ENCODE measurements at regions not wholly inside any gene's neighbourhood (a gene's known extent, or its start where the extent isn't known, plus 50 kb on each side); places are given as distances from the start of the nearest gene placed in this dataset.

DNA sequence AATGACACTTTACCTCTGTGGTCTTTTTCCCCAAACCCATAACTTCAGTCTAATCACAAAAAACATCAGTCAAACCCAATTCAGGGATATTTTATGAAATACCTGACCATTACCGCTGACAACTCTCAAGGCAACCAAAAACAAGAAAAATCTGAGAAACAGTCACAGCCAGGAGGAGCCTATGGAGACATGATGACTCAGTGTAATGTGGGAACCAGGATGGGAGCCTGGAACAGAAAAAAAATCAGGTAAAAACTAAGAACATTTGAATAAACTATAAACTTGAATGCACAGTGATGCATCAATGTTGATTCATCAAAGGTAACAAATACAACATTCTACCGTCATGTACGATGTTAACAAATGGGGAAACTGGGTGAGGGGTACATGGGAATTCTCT, 84.1 kb upstream of the TSHZ2 start (continued):
- TF ChIP-seq, protein P1, sequence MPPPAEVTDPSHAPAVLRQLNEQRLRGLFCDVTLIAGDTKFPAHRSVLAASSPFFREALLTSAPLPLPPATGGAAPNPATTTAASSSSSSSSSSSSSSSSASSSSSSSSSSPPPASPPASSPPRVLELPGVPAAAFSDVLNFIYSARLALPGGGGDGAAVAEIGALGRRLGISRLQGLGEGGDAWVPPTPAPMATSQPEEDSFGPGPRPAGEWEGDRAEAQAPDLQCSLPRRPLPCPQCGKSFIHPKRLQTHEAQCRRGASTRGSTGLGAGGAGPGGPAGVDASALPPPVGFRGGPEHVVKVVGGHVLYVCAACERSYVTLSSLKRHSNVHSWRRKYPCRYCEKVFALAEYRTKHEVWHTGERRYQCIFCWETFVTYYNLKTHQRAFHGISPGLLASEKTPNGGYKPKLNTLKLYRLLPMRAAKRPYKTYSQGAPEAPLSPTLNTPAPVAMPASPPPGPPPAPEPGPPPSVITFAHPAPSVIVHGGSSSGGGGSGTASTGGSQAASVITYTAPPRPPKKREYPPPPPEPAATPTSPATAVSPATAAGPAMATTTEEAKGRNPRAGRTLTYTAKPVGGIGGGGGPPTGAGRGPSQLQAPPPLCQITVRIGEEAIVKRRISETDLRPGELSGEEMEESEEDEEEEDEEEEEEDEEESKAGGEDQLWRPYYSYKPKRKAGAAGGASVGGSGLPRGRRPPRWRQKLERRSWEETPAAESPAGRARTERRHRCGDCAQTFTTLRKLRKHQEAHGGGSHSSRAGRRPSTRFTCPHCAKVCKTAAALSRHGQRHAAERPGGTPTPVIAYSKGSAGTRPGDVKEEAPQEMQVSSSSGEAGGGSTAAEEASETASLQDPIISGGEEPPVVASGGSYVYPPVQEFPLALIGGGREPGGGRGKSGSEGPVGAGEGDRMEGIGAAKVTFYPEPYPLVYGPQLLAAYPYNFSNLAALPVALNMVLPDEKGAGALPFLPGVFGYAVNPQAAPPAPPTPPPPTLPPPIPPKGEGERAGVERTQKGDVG (CRISPR knock-in tag; IDR thresholded peaks at IDR 0.05; ENCODE audit: borderline replicate concordance), result no peak
- TF ChIP-seq ASH2L (IDR thresholded peaks at IDR 0.05; ENCODE audit: insufficient read length, low read depth, low read length), result no peak
- TF ChIP-seq JUN (CRISPR knock-in tag; IDR thresholded peaks at IDR 0.05), result no peak
- TF ChIP-seq PHF8 (CRISPR knock-in tag; IDR thresholded peaks at IDR 0.05), result no peak
- TF ChIP-seq ISX (CRISPR knock-in tag; conservative IDR thresholded peaks at IDR 0.05), result no peak

DNA sequence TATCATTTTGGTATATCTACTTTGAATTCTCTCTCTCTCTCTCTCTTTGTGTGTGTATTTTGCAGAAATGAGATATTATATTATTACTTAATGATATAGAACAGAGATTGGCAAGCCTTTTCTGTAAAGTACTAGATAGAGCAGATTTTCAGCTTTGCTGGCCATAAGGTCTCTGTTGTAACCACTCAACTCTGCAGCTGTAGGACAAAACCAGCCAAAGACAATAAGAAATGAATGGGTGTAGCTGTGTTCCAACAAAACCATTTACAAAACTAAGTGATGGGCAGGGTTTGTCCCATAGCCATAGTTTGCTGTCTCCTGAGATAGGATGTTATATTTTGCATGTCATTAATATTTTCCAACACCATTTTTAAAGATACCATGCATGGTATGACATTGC, 91.2 kb upstream of the TSHZ2 start:
- H4K20me1 ChIP-seq (ENCODE audit: insufficient read depth, low read length), result no peaks in the 10 kb centered on the region
- no peak overlapping the region for H3K27ac ChIP-seq (ENCODE audit: extremely low read length, insufficient read depth, low read length)
- in situ Hi-C loops (cut with HindIII; ENCODE audit: extremely low pct_ligation_motif_present, low pct_unique_long_range_greater_than_20kb), result no loop called here
- no peak overlapping the region for H3K4me3 ChIP-seq (replicated peaks in 1 of 3; ENCODE audit: insufficient read depth in 1 of 3, low read depth in 2 of 3, low read length in 3 of 3)
- BruUV-seq (replicated peaks), result no TSS peak
- no peaks in the 10 kb centered on the region for H3K36me3 ChIP-seq (replicated peaks in 1 of 2; ENCODE audit: control insufficient read depth in 1 of 2, insufficient read depth in 2 of 2, low read length in 2 of 2)
- CTCF ChIA-PET (ENCODE audit: low intra/inter-chr PET ratio, low total read pairs), result no interaction called here
- H3K9ac ChIP-seq (ENCODE audit: insufficient read depth, low read depth, low read length), result no peak overlapping the region
- DNase-seq (ENCODE audit: low spot score) (no peak), ATAC-seq (no peak), FAIRE-seq (no peak)
- H3K27me3 ChIP-seq (ENCODE audit: control insufficient read depth in 1 of 2, insufficient read depth in 2 of 2, low read length in 2 of 2), result no peaks in the 10 kb centered on the region
- H3K4me2 ChIP-seq (ENCODE audit: low read depth, low read length), result no peak overlapping the region
- POLR2A ChIA-PET, result no interaction called here
- TF ChIP-seq CREB1 (IDR thresholded peaks at IDR 0.05) (no peak), CREB1 (CRISPR knock-in tag; IDR thresholded peaks at IDR 0.05) (no peak), ZNF333 (CRISPR knock-in tag; IDR thresholded peaks at IDR 0.05; ENCODE audit: borderline replicate concordance) (no peak), RAD51 (IDR thresholded peaks at IDR 0.05; ENCODE audit: borderline replicate concordance) (no peak), SATB2 (CRISPR knock-in tag; IDR thresholded peaks at IDR 0.05) (no peak), ZNF644 (CRISPR knock-in tag; IDR thresholded peaks at IDR 0.05; ENCODE audit: low read depth) (no peak), HDAC1 (CRISPR knock-in tag; IDR thresholded peaks at IDR 0.05) (no peak), ASH2L (IDR thresholded peaks at IDR 0.05; ENCODE audit: insufficient read length, low read depth, low read length) (no peak)
- TF ChIP-seq, protein P2, sequence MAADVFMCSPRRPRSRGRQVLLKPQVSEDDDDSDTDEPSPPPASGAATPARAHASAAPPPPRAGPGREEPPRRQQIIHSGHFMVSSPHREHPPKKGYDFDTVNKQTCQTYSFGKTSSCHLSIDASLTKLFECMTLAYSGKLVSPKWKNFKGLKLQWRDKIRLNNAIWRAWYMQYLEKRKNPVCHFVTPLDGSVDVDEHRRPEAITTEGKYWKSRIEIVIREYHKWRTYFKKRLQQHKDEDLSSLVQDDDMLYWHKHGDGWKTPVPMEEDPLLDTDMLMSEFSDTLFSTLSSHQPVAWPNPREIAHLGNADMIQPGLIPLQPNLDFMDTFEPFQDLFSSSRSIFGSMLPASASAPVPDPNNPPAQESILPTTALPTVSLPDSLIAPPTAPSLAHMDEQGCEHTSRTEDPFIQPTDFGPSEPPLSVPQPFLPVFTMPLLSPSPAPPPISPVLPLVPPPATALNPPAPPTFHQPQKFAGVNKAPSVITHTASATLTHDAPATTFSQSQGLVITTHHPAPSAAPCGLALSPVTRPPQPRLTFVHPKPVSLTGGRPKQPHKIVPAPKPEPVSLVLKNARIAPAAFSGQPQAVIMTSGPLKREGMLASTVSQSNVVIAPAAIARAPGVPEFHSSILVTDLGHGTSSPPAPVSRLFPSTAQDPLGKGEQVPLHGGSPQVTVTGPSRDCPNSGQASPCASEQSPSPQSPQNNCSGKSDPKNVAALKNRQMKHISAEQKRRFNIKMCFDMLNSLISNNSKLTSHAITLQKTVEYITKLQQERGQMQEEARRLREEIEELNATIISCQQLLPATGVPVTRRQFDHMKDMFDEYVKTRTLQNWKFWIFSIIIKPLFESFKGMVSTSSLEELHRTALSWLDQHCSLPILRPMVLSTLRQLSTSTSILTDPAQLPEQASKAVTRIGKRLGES (CRISPR knock-in tag; IDR thresholded peaks at IDR 0.05; ENCODE audit: borderline replicate concordance), result no peak
- TF ChIP-seq, protein P3, sequence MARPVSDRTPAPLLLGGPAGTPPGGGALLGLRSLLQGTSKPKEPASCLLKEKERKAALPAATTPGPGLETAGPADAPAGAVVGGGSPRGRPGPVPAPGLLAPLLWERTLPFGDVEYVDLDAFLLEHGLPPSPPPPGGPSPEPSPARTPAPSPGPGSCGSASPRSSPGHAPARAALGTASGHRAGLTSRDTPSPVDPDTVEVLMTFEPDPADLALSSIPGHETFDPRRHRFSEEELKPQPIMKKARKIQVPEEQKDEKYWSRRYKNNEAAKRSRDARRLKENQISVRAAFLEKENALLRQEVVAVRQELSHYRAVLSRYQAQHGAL (CRISPR knock-in tag; IDR thresholded peaks at IDR 0.05; ENCODE audit: not compliant biosample characterization), result no peak
- TF ChIP-seq, protein P4, sequence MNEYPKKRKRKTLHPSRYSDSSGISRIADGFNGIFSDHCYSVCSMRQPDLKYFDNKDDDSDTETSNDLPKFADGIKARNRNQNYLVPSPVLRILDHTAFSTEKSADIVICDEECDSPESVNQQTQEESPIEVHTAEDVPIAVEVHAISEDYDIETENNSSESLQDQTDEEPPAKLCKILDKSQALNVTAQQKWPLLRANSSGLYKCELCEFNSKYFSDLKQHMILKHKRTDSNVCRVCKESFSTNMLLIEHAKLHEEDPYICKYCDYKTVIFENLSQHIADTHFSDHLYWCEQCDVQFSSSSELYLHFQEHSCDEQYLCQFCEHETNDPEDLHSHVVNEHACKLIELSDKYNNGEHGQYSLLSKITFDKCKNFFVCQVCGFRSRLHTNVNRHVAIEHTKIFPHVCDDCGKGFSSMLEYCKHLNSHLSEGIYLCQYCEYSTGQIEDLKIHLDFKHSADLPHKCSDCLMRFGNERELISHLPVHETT (CRISPR knock-in tag; conservative IDR thresholded peaks at IDR 0.05), result no peak
- peaks cover 10% of the 10 kb centered on the region; the same call in 1 of the 2 replicates for H3K9me3 ChIP-seq (ENCODE audit: low read length)
- H2AFZ ChIP-seq (ENCODE audit: low read length), result no peak overlapping the region
- no peaks in the 10 kb centered on the region for H3K4me1 ChIP-seq (ENCODE audit: insufficient read depth, low read length)
- no peaks in the 10 kb centered on the region for H3K79me2 ChIP-seq (ENCODE audit: insufficient read depth, low read length)
- intact Hi-C loops (cut with micrococcal nuclease; ENCODE audit: unreplicated experiment), result no loop called here
